ENCODE measurements at regions not wholly inside any gene's neighbourhood (a gene's known extent, or its start where the extent isn't known, plus 50 kb on each side); places are given as distances from the start of the nearest gene placed in this dataset. TPM values are rescaled to one million over a fixed set of nuclear protein-coding genes. Genes with fewer than 3 reads are reported as not detected.

- CTCF ChIA-PET, result no interaction called here
These were observed 55.3 kb upstream of the ZMIZ1 start for GRCh38 chr10:79013406-79013987.

GRCh38 chr10:79014796-79015195 lies 54.0 kb upstream of the ZMIZ1 start:
- Histone ChIP-seq H3K4me3 (ENCODE audit: low read depth, low read length) (no peak overlapping the region), H3K27me3 (ENCODE audit: control insufficient read depth, insufficient read depth, low read length) (peaks cover 21% of the 10 kb centered on the region), H3K9me3 (ENCODE audit: control insufficient read depth, insufficient read depth, low read length) (peaks cover 7% of the 10 kb centered on the region; the same call in 1 of the 2 replicates), H3K27ac (ENCODE audit: low read depth, low read length) (no peak overlapping the region)
- CTCF ChIA-PET, result no interaction called here
- no peak for TF ChIP-seq CTCF (IDR thresholded peaks at IDR 0.05; ENCODE audit: low read depth, low read length)
- POLR2A ChIA-PET, result no interaction called here
- no peak for DNase-seq (ENCODE audit: low read depth, low spot score)

More at GRCh38 chr10:79013406-79013987, 55.3 kb upstream of the ZMIZ1 start:
- POLR2A ChIA-PET, result no interaction called here
- Histone ChIP-seq H3K9me3 (ENCODE audit: control insufficient read depth, insufficient read depth, low read length) (peaks cover 7% of the 10 kb centered on the region; the same call in 1 of the 2 replicates), H3K4me3 (ENCODE audit: low read depth, low read length) (no peak overlapping the region), H3K27ac (ENCODE audit: low read depth, low read length) (no peak overlapping the region), H3K27me3 (ENCODE audit: control insufficient read depth, insufficient read depth, low read length) (peaks cover 24% of the 10 kb centered on the region)
- no peak for DNase-seq (ENCODE audit: low read depth, low spot score)
- TF ChIP-seq CTCF (IDR thresholded peaks at IDR 0.05; ENCODE audit: low read depth, low read length), result no peak

GRCh38 chr10:79017882-79018520 lies 50.8 kb upstream of the ZMIZ1 start:
- no peak for TF ChIP-seq CTCF (IDR thresholded peaks at IDR 0.05; ENCODE audit: low read depth, low read length)
- no peak overlapping the region for H3K4me3 ChIP-seq (ENCODE audit: low read depth, low read length)
- ChIA-PET POLR2A (no interaction called here), CTCF (no interaction called here)
- no peak for DNase-seq (ENCODE audit: low read depth, low spot score)
- no peak overlapping the region for H3K27ac ChIP-seq (ENCODE audit: low read depth, low read length)
- H3K9me3 ChIP-seq (ENCODE audit: control insufficient read depth, insufficient read depth, low read length), result peaks cover 7% of the 10 kb centered on the region; the same call in 1 of the 2 replicates
- peaks cover 12% of the 10 kb centered on the region for H3K27me3 ChIP-seq (ENCODE audit: control insufficient read depth, insufficient read depth, low read length)

- ChIA-PET POLR2A (no interaction called here), CTCF (no interaction called here)
- peak; percentile 13 for DNase-seq (ENCODE audit: low read depth, low spot score)
- peaks cover 7% of the 10 kb centered on the region; the same call in 1 of the 2 replicates for H3K9me3 ChIP-seq (ENCODE audit: control insufficient read depth, insufficient read depth, low read length)
- H3K4me3 ChIP-seq (ENCODE audit: low read depth, low read length), result no peak overlapping the region
- H3K27me3 ChIP-seq (ENCODE audit: control insufficient read depth, insufficient read depth, low read length), result peaks cover 11% of the 10 kb centered on the region
- TF ChIP-seq CTCF (IDR thresholded peaks at IDR 0.05; ENCODE audit: low read depth, low read length), result no peak
- H3K27ac ChIP-seq (ENCODE audit: low read depth, low read length), result no peak overlapping the region
These were observed 50.2 kb upstream of the ZMIZ1 start for GRCh38 chr10:79018521-79019011.

Small RNAs in the stretch of these regions (small RNA-seq; reads per million reads assigned to genes)
- not detected for gene RF00056 (ENCODE audit: insufficient read length, low read depth)
